ENCODE measurements at regions not wholly inside any gene's neighbourhood (a gene's known extent, or its start where the extent isn't known, plus 50 kb on each side); places are given as distances from the start of the nearest gene placed in this dataset.
"Not testable (repeated sequence)": the region's sequence is repeated elsewhere in the genome, so short reads cannot be mapped to it uniquely, and the experiment has no call there.

GRCh38 chr1:164141797-164142196 lies 417.2 kb upstream of the PBX1 start:
- no peak for DNase-seq
- Mint-ChIP-seq H3K4me3 (no peak overlapping the region), H3K27me3 (no peaks in the 10 kb centered on the region), H3K4me1 (ENCODE audit: low read depth in 2 of 2) (no peaks in the 10 kb centered on the region), H3K27ac (no peak overlapping the region), H3K9me3 (peaks cover 10 to 27% of the 10 kb centered on the region in 2 donors), H3K36me3 (ENCODE audit: insufficient read depth) (no peaks in the 10 kb centered on the region)
- ATAC-seq (replicated peaks), result no peak

- no peaks in the 10 kb centered on the region for H3K27me3 Mint-ChIP-seq
Measured at GRCh38 chr1:164154622-164155021, 404.4 kb upstream of the PBX1 start.

GRCh38 chr1:164155347-164155746 lies 403.6 kb upstream of the PBX1 start:
- H3K4me3 Mint-ChIP-seq, result no peak overlapping the region
- peaks cover 11 to 22% of the 10 kb centered on the region in 2 donors for H3K9me3 Mint-ChIP-seq
- no peaks in the 10 kb centered on the region for H3K36me3 Mint-ChIP-seq (ENCODE audit: insufficient read depth)
- no peak for DNase-seq
- ATAC-seq (replicated peaks), result no peak
- no peaks in the 10 kb centered on the region for H3K4me1 Mint-ChIP-seq (ENCODE audit: low read depth in 2 of 2)
- no peak overlapping the region for H3K27ac Mint-ChIP-seq
- H3K27me3 Mint-ChIP-seq, result no peaks in the 10 kb centered on the region

More at GRCh38 chr1:164154622-164155021, 404.4 kb upstream of the PBX1 start:
- DNase-seq, result no peak
- Mint-ChIP-seq H3K36me3 (ENCODE audit: insufficient read depth) (no peaks in the 10 kb centered on the region), H3K9me3 (peaks cover 11 to 22% of the 10 kb centered on the region in 2 donors), H3K4me3 (no peak overlapping the region), H3K4me1 (ENCODE audit: low read depth in 2 of 2) (no peaks in the 10 kb centered on the region), H3K27ac (no peak overlapping the region)
- ATAC-seq (replicated peaks), result no peak

- H3K27me3 Mint-ChIP-seq, result no peaks in the 10 kb centered on the region
- ATAC-seq (replicated peaks) (no peak), DNase-seq (no peak)
- H3K4me1 Mint-ChIP-seq (ENCODE audit: low read depth in 2 of 2), result no peaks in the 10 kb centered on the region
- peaks cover 8 to 11% of the 10 kb centered on the region in 2 donors for H3K9me3 Mint-ChIP-seq
- H3K4me3 Mint-ChIP-seq, result no peak overlapping the region
- no peaks in the 10 kb centered on the region for H3K36me3 Mint-ChIP-seq (ENCODE audit: insufficient read depth)
- no peak overlapping the region for H3K27ac Mint-ChIP-seq
Measured at GRCh38 chr1:164163289-164163849, 395.6 kb upstream of the PBX1 start.

GRCh38 chr1:164165466-164165865 lies 393.5 kb upstream of the PBX1 start:
- no peaks in the 10 kb centered on the region for H3K27me3 Mint-ChIP-seq
- no peaks in the 10 kb centered on the region for H3K4me1 Mint-ChIP-seq (ENCODE audit: low read depth in 2 of 2)
- H3K36me3 Mint-ChIP-seq (ENCODE audit: insufficient read depth), result no peaks in the 10 kb centered on the region
- no peak overlapping the region for H3K27ac Mint-ChIP-seq
- H3K4me3 Mint-ChIP-seq, result no peak overlapping the region
- ATAC-seq (replicated peaks), result no peak
- no peak for DNase-seq
- H3K9me3 Mint-ChIP-seq, result peaks cover 16 to 17% of the 10 kb centered on the region in 2 donors

- H3K4me1 Mint-ChIP-seq (ENCODE audit: low read depth in 2 of 2); DNase-seq; H3K36me3 Mint-ChIP-seq (ENCODE audit: insufficient read depth); H3K27me3 Mint-ChIP-seq; H3K27ac Mint-ChIP-seq; ATAC-seq (replicated peaks); H3K4me3 Mint-ChIP-seq: not testable (repeated sequence)
- peaks cover 15 to 16% of the 10 kb centered on the region in 2 donors for H3K9me3 Mint-ChIP-seq
Measured at GRCh38 chr1:164166454-164166853, 392.5 kb upstream of the PBX1 start.

- no peaks in the 10 kb centered on the region for H3K36me3 Mint-ChIP-seq (ENCODE audit: insufficient read depth)
- no peak for ATAC-seq (replicated peaks)
- DNase-seq, result no peak
- no peaks in the 10 kb centered on the region for H3K27me3 Mint-ChIP-seq
- peaks cover 0 to 10% of the 10 kb centered on the region in 2 donors for H3K9me3 Mint-ChIP-seq
- H3K4me1 Mint-ChIP-seq (ENCODE audit: low read depth in 2 of 2), result no peaks in the 10 kb centered on the region
- no peak overlapping the region for H3K4me3 Mint-ChIP-seq
- H3K27ac Mint-ChIP-seq, result no peak overlapping the region
Measured at GRCh38 chr1:164177118-164177517, 381.9 kb upstream of the PBX1 start.

GRCh38 chr1:164180824-164181223 lies 378.2 kb upstream of the PBX1 start:
- DNase-seq, result no peak

GRCh38 chr1:164183854-164184635 lies 374.9 kb upstream of the PBX1 start:
- ATAC-seq (replicated peaks), result no peak
- no peak for DNase-seq
- Mint-ChIP-seq H3K27me3 (no peaks in the 10 kb centered on the region), H3K9me3 (peaks cover 0 to 15% of the 10 kb centered on the region in 2 donors), H3K36me3 (ENCODE audit: insufficient read depth) (no peaks in the 10 kb centered on the region), H3K4me3 (no peak overlapping the region), H3K4me1 (ENCODE audit: low read depth in 2 of 2) (no peaks in the 10 kb centered on the region), H3K27ac (no peak overlapping the region)

More at GRCh38 chr1:164180824-164181223, 378.2 kb upstream of the PBX1 start:
- no peak for ATAC-seq (replicated peaks)
- H3K9me3 Mint-ChIP-seq, result peaks cover 0 to 13% of the 10 kb centered on the region in 2 donors
- no peaks in the 10 kb centered on the region for H3K27me3 Mint-ChIP-seq
- H3K36me3 Mint-ChIP-seq (ENCODE audit: insufficient read depth), result no peaks in the 10 kb centered on the region
- no peak overlapping the region for H3K27ac Mint-ChIP-seq
- no peaks in the 10 kb centered on the region for H3K4me1 Mint-ChIP-seq (ENCODE audit: low read depth in 2 of 2)
- H3K4me3 Mint-ChIP-seq, result no peak overlapping the region

- H3K9me3 Mint-ChIP-seq, result peaks cover 4 to 10% of the 10 kb centered on the region in 2 donors
- H3K36me3 Mint-ChIP-seq (ENCODE audit: insufficient read depth), result no peaks in the 10 kb centered on the region
- ATAC-seq (replicated peaks) (no peak), DNase-seq (no peak)
- H3K4me3 Mint-ChIP-seq, result no peak overlapping the region
- H3K27me3 Mint-ChIP-seq, result no peaks in the 10 kb centered on the region
- H3K4me1 Mint-ChIP-seq (ENCODE audit: low read depth in 2 of 2), result no peaks in the 10 kb centered on the region
- no peak overlapping the region for H3K27ac Mint-ChIP-seq
Measured at GRCh38 chr1:164186881-164187280, 372.1 kb upstream of the PBX1 start.

- H3K27me3 Mint-ChIP-seq, result no peaks in the 10 kb centered on the region
Measured at GRCh38 chr1:164188497-164188896, 370.5 kb upstream of the PBX1 start.

GRCh38 chr1:164191191-164191590 lies 367.8 kb upstream of the PBX1 start:
- Mint-ChIP-seq H3K36me3 (ENCODE audit: insufficient read depth) (no peaks in the 10 kb centered on the region), H3K4me3 (no peak overlapping the region), H3K9me3 (peaks cover 3 to 19% of the 10 kb centered on the region in 2 donors), H3K27me3 (no peaks in the 10 kb centered on the region), H3K27ac (no peak overlapping the region), H3K4me1 (ENCODE audit: low read depth in 2 of 2) (no peaks in the 10 kb centered on the region)
- no peak for DNase-seq
- ATAC-seq (replicated peaks), result no peak

More at GRCh38 chr1:164188497-164188896, 370.5 kb upstream of the PBX1 start:
- no peak for ATAC-seq (replicated peaks)
- DNase-seq, result no peak
- no peaks in the 10 kb centered on the region for H3K36me3 Mint-ChIP-seq (ENCODE audit: insufficient read depth)
- no peak overlapping the region for H3K27ac Mint-ChIP-seq
- H3K9me3 Mint-ChIP-seq, result peaks cover 6 to 19% of the 10 kb centered on the region in 2 donors
- no peak overlapping the region for H3K4me3 Mint-ChIP-seq
- H3K4me1 Mint-ChIP-seq (ENCODE audit: low read depth in 2 of 2), result no peaks in the 10 kb centered on the region

GRCh38 chr1:164210211-164210739 lies 348.7 kb upstream of the PBX1 start:
- Mint-ChIP-seq H3K27me3 (no peaks in the 10 kb centered on the region), H3K4me3 (no peak overlapping the region), H3K9me3 (peaks cover 0 to 3% of the 10 kb centered on the region in 2 donors), H3K4me1 (ENCODE audit: low read depth in 2 of 2) (no peaks in the 10 kb centered on the region), H3K36me3 (ENCODE audit: insufficient read depth) (no peaks in the 10 kb centered on the region), H3K27ac (no peak overlapping the region)
- DNase-seq (no peak), ATAC-seq (replicated peaks) (no peak)

- Mint-ChIP-seq H3K4me3 (no peak overlapping the region), H3K27me3 (no peaks in the 10 kb centered on the region), H3K4me1 (ENCODE audit: low read depth in 2 of 2) (no peaks in the 10 kb centered on the region), H3K27ac (no peak overlapping the region), H3K36me3 (ENCODE audit: insufficient read depth) (no peaks in the 10 kb centered on the region), H3K9me3 (peaks cover 10 to 19% of the 10 kb centered on the region in 2 donors)
- DNase-seq (no peak), ATAC-seq (replicated peaks) (no peak)
Measured at GRCh38 chr1:164223378-164223777, 335.6 kb upstream of the PBX1 start.
